ENCODE measurements at regions not wholly inside any gene's neighbourhood (a gene's known extent, or its start where the extent isn't known, plus 50 kb on each side); places are given as distances from the start of the nearest gene placed in this dataset.

- Histone ChIP-seq H3F3A (ENCODE audit: insufficient read depth, low read length) (no peaks in the 10 kb centered on the region), H3K27ac (ENCODE audit: low read depth, low read length, poor library complexity, severe bottlenecking) (no peak overlapping the region), H2AFZ (ENCODE audit: low read length) (no peak overlapping the region), H3K9me2 (ENCODE audit: low read depth, low read length) (no peaks in the 10 kb centered on the region), H3K4me1 (ENCODE audit: insufficient read depth, low read length, severe bottlenecking) (no peaks in the 10 kb centered on the region), H3K9me3 (ENCODE audit: low read length) (no peaks in the 10 kb centered on the region), H3K36me3 (ENCODE audit: insufficient read depth, low read length) (no peaks in the 10 kb centered on the region), H3K27me3 (ENCODE audit: insufficient read depth, low read length) (no peaks in the 10 kb centered on the region), H3K4me3 (ENCODE audit: low read depth, low read length, poor library complexity, severe bottlenecking) (no peak overlapping the region), H4K20me1 (ENCODE audit: insufficient read depth, low read length) (no peaks in the 10 kb centered on the region), H3K4me2 (ENCODE audit: low read length) (no peak overlapping the region), H3K79me2 (ENCODE audit: insufficient read depth, low read length) (no peaks in the 10 kb centered on the region), H3K9ac (ENCODE audit: low read length) (no peak overlapping the region)
- no peak for TF ChIP-seq CTCF (IDR thresholded peaks at IDR 0.05; ENCODE audit: low read length)
- TF ChIP-seq EZH2 (IDR thresholded peaks at IDR 0.05; ENCODE audit: borderline replicate concordance, low read length): no peak
Measured at GRCh38 chr5:8870959-8871355, 674.9 kb downstream of the SEMA5A start.

GRCh38 chr5:8871446-8871845, 674.4 kb downstream of the SEMA5A start:
- H3K36me3 ChIP-seq (ENCODE audit: insufficient read depth, low read length): no peaks in the 10 kb centered on the region

GRCh38 chr5:8875722-8876121, 670.2 kb downstream of the SEMA5A start:
- Histone ChIP-seq H3K9me2 (ENCODE audit: low read depth, low read length) (no peaks in the 10 kb centered on the region), H2AFZ (ENCODE audit: low read length) (no peak overlapping the region), H3K36me3 (ENCODE audit: insufficient read depth, low read length) (no peaks in the 10 kb centered on the region), H4K20me1 (ENCODE audit: insufficient read depth, low read length) (no peaks in the 10 kb centered on the region), H3K27ac (ENCODE audit: low read depth, low read length, poor library complexity, severe bottlenecking) (no peak overlapping the region), H3K79me2 (ENCODE audit: insufficient read depth, low read length) (no peaks in the 10 kb centered on the region), H3F3A (ENCODE audit: insufficient read depth, low read length) (no peaks in the 10 kb centered on the region), H3K9me3 (ENCODE audit: low read length) (no peaks in the 10 kb centered on the region), H3K9ac (ENCODE audit: low read length) (no peak overlapping the region), H3K4me3 (ENCODE audit: low read depth, low read length, poor library complexity, severe bottlenecking) (no peak overlapping the region), H3K27me3 (ENCODE audit: insufficient read depth, low read length) (no peaks in the 10 kb centered on the region), H3K4me2 (ENCODE audit: low read length) (no peak overlapping the region), H3K4me1 (ENCODE audit: insufficient read depth, low read length, severe bottlenecking) (no peaks in the 10 kb centered on the region)
- TF ChIP-seq EZH2 (IDR thresholded peaks at IDR 0.05; ENCODE audit: borderline replicate concordance, low read length) (no peak), CTCF (IDR thresholded peaks at IDR 0.05; ENCODE audit: low read length) (no peak)

More at GRCh38 chr5:8871446-8871845, 674.4 kb downstream of the SEMA5A start:
- Histone ChIP-seq H3F3A (ENCODE audit: insufficient read depth, low read length) (no peaks in the 10 kb centered on the region), H3K9ac (ENCODE audit: low read length) (no peak overlapping the region), H3K4me1 (ENCODE audit: insufficient read depth, low read length, severe bottlenecking) (no peaks in the 10 kb centered on the region), H3K27me3 (ENCODE audit: insufficient read depth, low read length) (no peaks in the 10 kb centered on the region), H3K4me2 (ENCODE audit: low read length) (no peak overlapping the region), H3K9me2 (ENCODE audit: low read depth, low read length) (no peaks in the 10 kb centered on the region), H2AFZ (ENCODE audit: low read length) (no peak overlapping the region), H3K79me2 (ENCODE audit: insufficient read depth, low read length) (no peaks in the 10 kb centered on the region), H3K4me3 (ENCODE audit: low read depth, low read length, poor library complexity, severe bottlenecking) (no peak overlapping the region), H3K9me3 (ENCODE audit: low read length) (no peaks in the 10 kb centered on the region), H3K27ac (ENCODE audit: low read depth, low read length, poor library complexity, severe bottlenecking) (no peak overlapping the region), H4K20me1 (ENCODE audit: insufficient read depth, low read length) (no peaks in the 10 kb centered on the region)
- TF ChIP-seq CTCF (IDR thresholded peaks at IDR 0.05; ENCODE audit: low read length) (no peak), EZH2 (IDR thresholded peaks at IDR 0.05; ENCODE audit: borderline replicate concordance, low read length) (no peak)

Data from OCI-LY1 (cell line).